HepG2 (cell line): ENCODE measurements at regions not wholly inside any gene's neighbourhood (a gene's known extent, or its start where the extent isn't known, plus 50 kb on each side); places are given as distances from the start of the nearest gene placed in this dataset.

Experiments
- CHD2 ChIP-seq: IDR thresholded peaks from 2 replicates; pipeline ENCODE4 v1.6.1; 2011; ENCODE audit warnings: low read depth, low read length, improper control_type of control experiment
- FOXA3 ChIP-seq: IDR thresholded peaks from 2 replicates; pipeline ENCODE4 v1.6.1; 2016; ENCODE audit warnings: missing genetic modification reagents, missing compliant biosample characterization
- GABPA ChIP-seq, 2 experiments: IDR thresholded peaks; 2 replicates each; pipeline ENCODE4 v1.6.1; 2011 to 2016; ENCODE audit warnings: low read depth in 2 of 2, low read length in 1 of 2, missing biosample characterization in 1 of 2, missing genetic modification characterization in 1 of 2
- ZNF615 ChIP-seq: sonication (generic); formaldehyde crosslinking; IDR thresholded peaks from 2 replicates; pipeline ENCODE4 v1.5.0; 2020; ENCODE audit warnings: mild to moderate bottlenecking, missing genetic modification reagents, borderline replicate concordance
- TF ChIP-seq, protein P1 (sequence below): sonication (generic); formaldehyde crosslinking; IDR thresholded peaks from 2 replicates; pipeline ENCODE4 v1.5.0; 2020; ENCODE audit warnings: mild to moderate bottlenecking, missing genetic modification reagents, moderate library complexity

DNA sequence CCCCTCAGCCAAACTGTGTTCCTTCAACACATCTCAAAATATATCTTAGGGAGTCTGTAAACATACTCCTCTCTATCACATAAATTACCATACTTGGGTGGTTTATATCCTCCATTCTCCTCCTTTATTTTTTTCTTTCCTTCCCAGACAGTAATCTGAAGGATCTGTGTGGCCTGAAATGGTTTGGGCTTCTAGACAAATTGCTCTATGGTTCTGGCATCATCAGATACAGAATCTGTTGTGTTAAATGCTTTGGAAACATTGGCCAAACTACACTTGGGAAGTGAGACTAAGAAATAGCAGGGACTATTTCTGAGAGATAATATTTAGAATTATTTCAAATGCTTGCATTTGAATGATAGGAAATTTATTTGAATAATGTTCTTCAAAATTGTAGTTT lies 353.0 kb upstream of the KCND2 start:
- no peak for TF ChIP-seq ZNF615 (CRISPR knock-in tag)
- TF ChIP-seq GABPA (IDR thresholded peaks at IDR 0.05; ENCODE audit: low read depth, low read length), result no peak
- no peak for TF ChIP-seq GABPA (CRISPR knock-in tag; IDR thresholded peaks at IDR 0.05; ENCODE audit: low read depth)
- TF ChIP-seq CHD2, result no peak
- TF ChIP-seq, protein P1, sequence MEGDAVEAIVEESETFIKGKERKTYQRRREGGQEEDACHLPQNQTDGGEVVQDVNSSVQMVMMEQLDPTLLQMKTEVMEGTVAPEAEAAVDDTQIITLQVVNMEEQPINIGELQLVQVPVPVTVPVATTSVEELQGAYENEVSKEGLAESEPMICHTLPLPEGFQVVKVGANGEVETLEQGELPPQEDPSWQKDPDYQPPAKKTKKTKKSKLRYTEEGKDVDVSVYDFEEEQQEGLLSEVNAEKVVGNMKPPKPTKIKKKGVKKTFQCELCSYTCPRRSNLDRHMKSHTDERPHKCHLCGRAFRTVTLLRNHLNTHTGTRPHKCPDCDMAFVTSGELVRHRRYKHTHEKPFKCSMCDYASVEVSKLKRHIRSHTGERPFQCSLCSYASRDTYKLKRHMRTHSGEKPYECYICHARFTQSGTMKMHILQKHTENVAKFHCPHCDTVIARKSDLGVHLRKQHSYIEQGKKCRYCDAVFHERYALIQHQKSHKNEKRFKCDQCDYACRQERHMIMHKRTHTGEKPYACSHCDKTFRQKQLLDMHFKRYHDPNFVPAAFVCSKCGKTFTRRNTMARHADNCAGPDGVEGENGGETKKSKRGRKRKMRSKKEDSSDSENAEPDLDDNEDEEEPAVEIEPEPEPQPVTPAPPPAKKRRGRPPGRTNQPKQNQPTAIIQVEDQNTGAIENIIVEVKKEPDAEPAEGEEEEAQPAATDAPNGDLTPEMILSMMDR, result no peak
- TF ChIP-seq FOXA3, result no peak
